Activated CD4-positive, alpha-beta T cell treated with anti-CD3 and anti-CD28 coated beads for 36 hours (primary cell): ENCODE measurements at regions not wholly inside any gene's neighbourhood (a gene's known extent, or its start where the extent isn't known, plus 50 kb on each side); places are given as distances from the start of the nearest gene placed in this dataset.

Experiments used
- ATAC-seq: fragments of 200-7000 bp; cut with Tn5 transposase; one replicate; pipeline ENCODE4 v1.10.0; 2021; ENCODE audit warnings: mild to moderate bottlenecking, moderate library complexity
- CTCF ChIA-PET: fragments of 350-600 bp; sonication (Branson Sonifier 250); formaldehyde crosslinking; loops from one replicate; lab custom pipeline; 2021; ENCODE audit warnings: antibody characterized with exemption; lab: Charles Lee
- POLR2A ChIA-PET: fragments of 350-600 bp; sonication (Branson Sonifier 250); formaldehyde crosslinking; loops from one replicate; lab custom pipeline; 2021; ENCODE audit warnings: antibody characterized with exemption, inconsistent platforms; lab: Charles Lee
- DNase-seq: peaks from one replicate; pipeline ENCODE4 v3.0.0-alpha.2; 2020
- H3K27ac Mint-ChIP-seq: one replicate; pipeline ENCODE4 v1.8.0; 2021; ENCODE audit warnings: mixed read lengths
- H3K27me3 Mint-ChIP-seq: one replicate; pipeline ENCODE4 v1.8.0; 2021; ENCODE audit warnings: mixed read lengths
- H3K36me3 Mint-ChIP-seq: one replicate; pipeline ENCODE4 v1.8.0; 2021; ENCODE audit warnings: low read depth, mixed read lengths
- H3K4me1 Mint-ChIP-seq: one replicate; pipeline ENCODE4 v1.8.0; 2021; ENCODE audit warnings: mixed read lengths
- H3K4me3 Mint-ChIP-seq: one replicate; pipeline ENCODE4 v1.8.0; 2021; ENCODE audit warnings: mild to moderate bottlenecking, moderate library complexity, mixed read lengths
- H3K9me3 Mint-ChIP-seq: one replicate; pipeline ENCODE4 v1.8.0; 2021; ENCODE audit warnings: low read depth, mixed read lengths
- intact Hi-C, 2 experiments: fragments of 100-400 bp; cut with DNase I in 1 of 2; cut with micrococcal nuclease in 1 of 2; formaldehyde crosslinking; loops; one replicate each; pipeline versions ENCODE4 v1.14.2 to v1.15.1; 2022 to 2024; cut with DNase I, micrococcal nuclease

DNA sequence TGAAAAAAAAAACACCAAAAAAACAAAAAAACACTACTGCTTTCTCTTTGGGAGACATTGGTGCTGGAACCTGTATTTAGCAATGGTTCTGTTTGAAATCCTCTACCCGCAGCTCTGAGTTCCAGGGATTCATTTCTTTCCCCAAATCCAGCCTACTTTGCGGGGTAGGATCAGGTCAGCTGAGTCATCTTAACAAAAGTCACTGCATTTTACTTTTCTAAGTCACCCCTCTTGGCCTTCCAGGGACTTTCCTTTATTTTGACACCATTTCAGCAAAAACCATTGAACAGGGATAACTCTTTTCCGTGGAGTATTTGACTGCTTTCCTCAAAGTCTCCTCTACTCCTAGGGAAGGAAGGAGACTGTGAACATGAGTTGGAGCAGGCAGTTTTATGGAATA is 837.6 kb downstream of the MAFB start:
- Mint-ChIP-seq H3K36me3 (no peaks in the 10 kb centered on the region), H3K4me1 (no peaks in the 10 kb centered on the region), H3K27me3 (peaks cover 2% of the 10 kb centered on the region), H3K9me3 (no peaks in the 10 kb centered on the region), H3K27ac (no peak overlapping the region), H3K4me3 (no peak overlapping the region)
- ChIA-PET CTCF (no interaction called here), POLR2A (no interaction called here)
- ATAC-seq = no peak
- intact Hi-C loops = no loop called here
- DNase-seq = no peak

DNA sequence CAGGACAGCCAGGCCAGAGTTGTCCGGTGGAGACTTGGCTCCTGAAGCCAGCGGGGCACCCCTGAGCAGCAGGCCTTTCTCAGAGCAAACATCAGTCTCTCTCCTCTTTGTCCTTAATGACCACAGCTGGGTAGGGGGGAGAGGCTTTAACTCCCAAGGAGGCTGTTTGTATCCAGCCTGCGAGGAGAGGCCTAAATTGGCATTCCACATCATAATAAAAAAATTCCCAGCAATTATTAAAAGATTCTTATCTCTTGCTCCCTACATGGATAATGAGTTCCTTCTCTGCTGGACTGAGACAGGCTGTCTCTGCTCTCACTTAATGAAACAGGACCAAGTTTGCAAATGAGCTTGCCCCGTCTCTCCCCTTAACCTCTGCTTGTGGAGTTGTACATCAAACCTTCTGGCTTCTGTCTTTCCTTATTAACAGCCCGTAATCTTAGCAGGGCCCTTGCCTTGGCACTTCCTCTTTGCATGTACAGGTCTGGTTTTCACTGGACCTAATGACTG is 838.2 kb downstream of the MAFB start:
- H3K4me3 Mint-ChIP-seq = no peak overlapping the region
- H3K9me3 Mint-ChIP-seq = no peaks in the 10 kb centered on the region
- H3K27ac Mint-ChIP-seq = no peak overlapping the region
- POLR2A ChIA-PET = no interaction called here
- ATAC-seq = no peak
- no peaks in the 10 kb centered on the region for H3K4me1 Mint-ChIP-seq
- DNase-seq = no peak
- CTCF ChIA-PET = no interaction called here
- peaks cover 2% of the 10 kb centered on the region for H3K27me3 Mint-ChIP-seq
- H3K36me3 Mint-ChIP-seq = no peaks in the 10 kb centered on the region
- intact Hi-C loops = no loop called here

DNA sequence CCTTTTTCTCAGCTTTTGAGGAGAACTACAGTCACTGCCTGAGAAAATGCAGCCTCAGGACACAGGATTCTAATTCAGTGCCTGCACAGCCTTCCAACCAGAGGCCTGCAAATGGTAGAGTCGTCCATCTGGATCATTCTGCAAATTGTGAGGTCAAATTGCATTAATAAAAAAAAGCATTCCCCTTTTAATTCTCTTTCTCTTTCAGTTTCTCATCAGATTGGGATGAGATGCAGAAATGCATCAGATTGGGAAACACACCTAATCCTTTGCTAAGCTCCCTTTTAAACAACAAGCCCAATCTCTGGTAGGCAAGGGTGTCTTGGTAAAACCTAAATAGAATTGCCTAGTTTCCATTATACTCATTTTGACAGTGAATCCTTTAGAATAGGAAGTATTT is 838.8 kb downstream of the MAFB start:
- no peak overlapping the region for H3K4me3 Mint-ChIP-seq
- no peaks in the 10 kb centered on the region for H3K27me3 Mint-ChIP-seq
- no peaks in the 10 kb centered on the region for H3K9me3 Mint-ChIP-seq
- ChIA-PET POLR2A (no interaction called here), CTCF (no interaction called here)
- no peak overlapping the region for H3K27ac Mint-ChIP-seq
- DNase-seq (no peak), ATAC-seq (no peak)
- no peaks in the 10 kb centered on the region for H3K4me1 Mint-ChIP-seq
- H3K36me3 Mint-ChIP-seq = no peaks in the 10 kb centered on the region
- intact Hi-C loops = no loop called here

DNA sequence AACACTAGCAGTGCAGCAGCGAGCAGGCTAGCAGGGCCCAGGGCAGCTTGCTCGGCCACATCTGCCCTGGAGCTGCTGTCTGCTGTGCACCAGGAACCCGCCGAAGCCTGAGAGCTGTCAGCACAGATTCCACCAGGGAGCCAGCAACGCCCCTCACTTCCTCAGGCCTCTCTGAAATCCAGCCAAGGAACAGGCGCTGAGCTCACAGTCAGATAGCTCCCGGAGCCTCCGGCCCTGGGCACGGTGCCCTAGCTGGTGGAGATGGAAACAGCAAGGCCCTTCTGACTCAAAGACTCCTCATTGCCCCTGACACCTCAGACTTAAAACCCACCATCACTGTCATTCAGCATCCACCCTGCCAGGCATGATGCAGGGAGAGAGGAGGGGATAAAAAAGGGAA is 839.4 kb downstream of the MAFB start:
- H3K36me3 Mint-ChIP-seq = no peaks in the 10 kb centered on the region
- POLR2A ChIA-PET = no interaction called here
- no peaks in the 10 kb centered on the region for H3K4me1 Mint-ChIP-seq

DNA sequence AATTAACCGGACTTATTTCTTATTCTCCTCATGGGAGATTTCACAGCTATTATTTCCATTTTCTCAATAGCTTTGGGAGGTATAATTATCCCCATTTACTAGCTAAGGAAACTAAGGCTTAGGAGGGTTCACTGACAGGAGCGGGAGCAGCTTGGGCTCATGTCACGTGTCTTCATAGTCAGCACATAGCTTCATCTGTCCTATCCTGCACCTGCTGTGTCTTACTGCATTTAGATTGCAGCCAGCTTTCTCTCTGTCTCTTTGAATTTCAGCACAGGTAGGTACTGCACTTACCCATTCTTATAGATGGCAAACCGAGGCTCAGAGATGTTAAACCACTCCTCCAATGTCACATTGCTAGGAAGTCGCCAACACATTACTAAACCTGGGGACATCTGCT is 839.9 kb downstream of the MAFB start:
- CTCF ChIA-PET = no interaction called here
- Mint-ChIP-seq H3K36me3 (no peaks in the 10 kb centered on the region), H3K4me1 (no peaks in the 10 kb centered on the region), H3K27me3 (no peaks in the 10 kb centered on the region), H3K4me3 (no peak overlapping the region), H3K27ac (no peak overlapping the region), H3K9me3 (no peaks in the 10 kb centered on the region)
- POLR2A ChIA-PET = no interaction called here
- intact Hi-C loops = no loop called here
- no peak for ATAC-seq
- DNase-seq = no peak

More for the DNA sequence above, 839.4 kb downstream of the MAFB start:
- CTCF ChIA-PET = no interaction called here
- Mint-ChIP-seq H3K9me3 (no peaks in the 10 kb centered on the region), H3K27ac (no peak overlapping the region), H3K27me3 (no peaks in the 10 kb centered on the region), H3K4me3 (no peak overlapping the region)
- no peak for ATAC-seq
- intact Hi-C loops = no loop called here
- no peak for DNase-seq

DNA sequence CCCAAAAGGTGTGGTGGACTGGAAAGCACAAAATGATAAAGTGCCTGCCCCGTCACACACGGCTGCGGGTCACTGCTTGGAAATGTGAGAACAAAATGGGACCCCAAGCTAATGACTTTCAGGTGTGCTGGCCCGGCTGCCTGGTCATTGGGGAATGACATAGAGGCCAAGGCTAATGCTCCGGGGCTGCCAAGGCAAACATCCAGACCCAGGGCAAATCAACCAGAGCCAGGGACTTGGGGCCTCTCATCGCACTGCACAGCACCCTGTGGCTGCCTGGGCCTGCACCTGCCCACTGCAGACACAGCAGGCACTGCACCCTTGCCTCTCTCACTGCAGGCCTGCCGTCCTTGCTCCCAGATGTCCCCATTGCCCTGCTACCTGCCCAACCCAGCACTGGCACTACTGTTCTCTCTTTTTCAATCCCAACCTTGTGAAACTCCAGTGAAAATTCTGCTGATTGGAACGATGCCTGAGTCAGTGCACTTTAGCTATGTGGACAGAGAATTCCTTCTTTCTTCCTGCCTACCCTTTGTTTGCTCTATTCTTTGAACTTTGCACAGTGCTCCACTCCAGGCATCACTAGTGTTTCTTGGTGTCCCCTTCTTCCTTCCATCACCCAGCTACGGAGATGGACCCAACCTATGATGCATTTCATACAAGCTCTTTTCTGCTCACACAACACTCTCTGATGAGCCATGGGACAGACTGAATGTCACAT is 849.5 kb downstream of the MAFB start:
- no peak for DNase-seq
- ChIA-PET CTCF (no interaction called here), POLR2A (no interaction called here)
- Mint-ChIP-seq H3K36me3 (no peaks in the 10 kb centered on the region), H3K4me3 (no peak overlapping the region), H3K9me3 (no peaks in the 10 kb centered on the region), H3K4me1 (no peaks in the 10 kb centered on the region), H3K27me3 (peaks cover 6% of the 10 kb centered on the region), H3K27ac (no peak overlapping the region)
- ATAC-seq = no peak
- intact Hi-C loops = no loop called here

DNA sequence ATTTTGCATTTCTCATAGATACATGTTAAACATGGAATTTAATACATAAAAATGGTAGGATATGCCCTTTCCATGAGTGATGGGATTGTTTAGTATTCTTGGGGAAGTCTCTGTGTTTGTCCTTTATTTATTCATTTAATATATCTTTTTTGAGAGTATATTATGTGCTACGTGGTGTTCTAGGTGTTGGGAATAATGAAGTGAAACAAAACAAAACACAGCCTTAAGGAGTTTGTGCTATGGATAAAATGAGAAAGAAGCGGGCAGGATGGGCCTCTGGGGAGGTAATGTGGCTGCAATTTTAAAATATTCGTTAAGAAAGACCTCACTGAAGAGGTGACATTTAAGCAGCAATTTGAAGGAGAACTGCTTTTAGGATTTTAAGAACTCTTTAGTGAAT is 851.5 kb downstream of the MAFB start:
- Mint-ChIP-seq H3K9me3 (peaks cover 5% of the 10 kb centered on the region), H3K27ac (no peak overlapping the region), H3K36me3 (no peaks in the 10 kb centered on the region), H3K4me1 (no peaks in the 10 kb centered on the region), H3K4me3 (no peak overlapping the region), H3K27me3 (peaks cover 6% of the 10 kb centered on the region)
- ATAC-seq (no peak), DNase-seq (no peak)
- ChIA-PET CTCF (interaction anchor here (0.6 kb wide), 1 partner anchor 347 kb away, joined by 4 read pairs; no protein-coding TSS in a partner anchor), POLR2A (no interaction called here)
- intact Hi-C loops = no loop called here

DNA sequence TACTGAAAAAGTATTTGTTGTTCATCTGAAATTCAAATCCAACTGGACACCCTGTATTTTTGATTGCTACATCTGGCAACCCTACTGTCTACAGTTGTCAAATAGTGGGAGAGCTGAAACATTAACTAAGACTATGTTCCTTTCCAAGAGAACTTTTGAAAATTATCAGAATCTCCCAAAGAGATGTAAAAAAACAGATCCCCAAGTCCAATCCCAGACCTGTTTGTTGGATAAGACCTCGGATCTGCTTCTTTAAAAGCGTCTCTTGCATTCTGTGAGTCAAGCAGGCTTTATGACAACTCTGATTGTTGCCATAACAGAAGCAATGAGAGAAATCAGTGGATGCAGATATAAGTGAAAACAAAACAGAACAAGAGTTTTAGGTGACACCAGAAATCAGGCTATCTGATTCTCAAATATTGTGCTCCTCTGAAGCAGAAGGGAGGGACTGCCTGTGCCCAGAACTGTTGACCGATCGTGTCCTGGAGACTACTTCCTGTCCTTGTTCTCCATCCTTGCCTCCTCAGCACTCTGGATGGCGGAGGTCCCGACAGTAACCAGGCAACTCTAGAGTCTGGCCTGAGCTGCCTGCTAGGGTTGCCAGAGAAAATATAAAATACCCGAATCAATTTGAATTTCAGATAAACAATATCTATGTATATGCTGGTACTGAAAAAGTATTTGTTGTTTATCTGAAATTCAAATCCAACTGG is 853.8 kb downstream of the MAFB start:
- ChIA-PET POLR2A (no interaction called here), CTCF (no interaction called here)
- no peaks in the 10 kb centered on the region for H3K4me1 Mint-ChIP-seq
- no peak for DNase-seq
- H3K27ac Mint-ChIP-seq = no peak overlapping the region
- H3K27me3 Mint-ChIP-seq = peaks cover 7% of the 10 kb centered on the region
- peaks cover 5% of the 10 kb centered on the region for H3K9me3 Mint-ChIP-seq
- no peak overlapping the region for H3K4me3 Mint-ChIP-seq
- intact Hi-C loops = no loop called here
- H3K36me3 Mint-ChIP-seq = no peaks in the 10 kb centered on the region
- ATAC-seq = no peak

DNA sequence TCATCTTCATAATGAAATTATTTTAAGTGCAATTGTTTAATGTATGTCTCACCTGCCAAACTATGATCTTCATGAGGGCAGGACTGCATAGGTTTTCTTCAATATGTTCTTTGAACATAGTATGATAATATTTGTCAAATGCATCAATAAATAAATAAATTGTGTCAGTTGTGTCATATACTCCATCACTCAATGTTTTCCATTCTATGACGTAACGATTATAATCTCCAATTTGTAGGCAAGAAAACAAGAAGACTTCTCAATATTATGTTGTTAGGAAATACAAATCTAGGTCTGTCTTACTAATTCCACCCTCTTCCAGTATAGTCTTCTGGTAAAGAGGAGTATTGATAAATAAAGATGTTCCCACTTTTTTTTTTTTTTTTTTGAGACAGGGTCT is 858.1 kb downstream of the MAFB start:
- peaks cover 13% of the 10 kb centered on the region for H3K27me3 Mint-ChIP-seq
- H3K27ac Mint-ChIP-seq = no peak overlapping the region
- DNase-seq (no peak), ATAC-seq (no peak)
- H3K4me3 Mint-ChIP-seq = no peak overlapping the region
- H3K4me1 Mint-ChIP-seq = no peaks in the 10 kb centered on the region
- intact Hi-C loops = no loop called here
- H3K36me3 Mint-ChIP-seq = no peaks in the 10 kb centered on the region
- peaks cover 5% of the 10 kb centered on the region for H3K9me3 Mint-ChIP-seq
- POLR2A ChIA-PET = no interaction called here
- CTCF ChIA-PET = no interaction called here

DNA sequence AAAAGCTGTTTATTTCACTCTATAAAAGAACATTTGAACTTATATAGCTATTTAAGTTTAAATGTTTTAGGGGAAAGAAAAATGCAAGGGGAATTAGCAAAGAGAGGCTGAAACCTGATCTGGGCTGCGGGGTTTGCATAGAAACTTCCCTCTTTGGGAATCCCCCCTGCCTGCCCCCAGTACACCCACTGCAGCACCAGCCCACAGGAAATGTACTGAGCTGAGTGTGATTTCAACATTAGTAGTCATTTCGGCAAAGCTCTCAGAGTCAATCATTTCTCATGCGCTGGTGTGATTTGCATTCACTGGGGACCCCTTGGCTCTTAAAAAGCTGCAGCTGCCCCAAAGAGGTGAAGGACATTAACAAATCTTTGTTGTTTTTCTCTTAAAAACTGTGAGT is 859.4 kb downstream of the MAFB start:
- intact Hi-C loops = no loop called here
- ChIA-PET CTCF (interaction anchor here (0.6 kb wide), 2 partner anchors 270 to 1114 kb away, joined by 3 read pairs; no protein-coding TSS in a partner anchor), POLR2A (interaction anchor here (0.7 kb wide), 1 partner anchor 354 kb away, joined by 3 read pairs; no protein-coding TSS in a partner anchor)
- peaks cover 5% of the 10 kb centered on the region for H3K9me3 Mint-ChIP-seq
- H3K4me1 Mint-ChIP-seq = no peaks in the 10 kb centered on the region
- no peaks in the 10 kb centered on the region for H3K36me3 Mint-ChIP-seq
- no peak for ATAC-seq
- H3K27me3 Mint-ChIP-seq = peaks cover 13% of the 10 kb centered on the region
- H3K4me3 Mint-ChIP-seq = no peak overlapping the region
- DNase-seq = peak; percentile 30
- no peak overlapping the region for H3K27ac Mint-ChIP-seq

DNA sequence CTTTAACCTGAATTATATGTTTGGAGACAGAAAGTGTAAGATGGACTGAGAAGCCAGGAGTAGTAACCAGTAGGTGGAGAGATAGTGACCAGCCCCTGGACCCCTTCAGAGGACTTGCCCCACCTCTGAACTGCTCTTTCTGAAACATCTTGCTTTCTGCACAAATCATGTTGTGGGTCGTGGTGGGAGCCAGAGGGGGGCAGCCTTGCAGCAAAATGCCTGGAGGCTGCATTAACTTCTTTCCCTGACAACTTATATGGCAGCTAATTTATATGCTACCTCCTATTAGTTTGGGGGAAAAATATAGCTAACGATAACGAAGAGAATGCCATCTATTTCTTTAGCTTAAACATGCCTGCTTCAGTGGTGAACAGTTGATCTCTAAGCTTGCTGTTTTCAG is 859.8 kb downstream of the MAFB start:
- Mint-ChIP-seq H3K27ac (no peak overlapping the region), H3K36me3 (no peaks in the 10 kb centered on the region), H3K4me1 (no peaks in the 10 kb centered on the region), H3K9me3 (peaks cover 5% of the 10 kb centered on the region), H3K4me3 (no peak overlapping the region), H3K27me3 (peaks cover 13% of the 10 kb centered on the region)
- intact Hi-C loops = no loop called here
- CTCF ChIA-PET = interaction anchor here (0.6 kb wide), 1 partner anchor 269 kb away, joined by 3 read pairs; no protein-coding TSS in a partner anchor
- DNase-seq = no peak
- no peak for ATAC-seq
- POLR2A ChIA-PET = no interaction called here

DNA sequence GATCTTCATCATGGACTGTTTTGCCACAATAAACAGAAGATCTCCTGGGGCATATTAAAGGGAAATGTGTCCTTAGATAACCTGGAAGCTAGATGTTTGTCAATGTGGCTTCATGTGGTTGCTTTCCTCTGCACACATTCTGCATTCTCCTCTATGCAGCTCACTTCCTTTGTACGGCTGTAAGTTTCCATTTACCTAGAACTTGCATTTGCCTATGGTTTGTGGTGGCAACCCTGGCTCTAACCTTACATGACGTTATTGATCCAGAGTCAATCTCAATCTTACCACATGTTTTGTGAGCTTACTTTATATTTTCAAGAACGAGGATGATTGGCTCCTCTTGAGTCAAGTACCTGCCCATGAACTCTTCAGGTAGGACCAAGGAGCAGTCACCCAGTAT is 863.1 kb downstream of the MAFB start:
- Mint-ChIP-seq H3K27me3 (peaks cover 16% of the 10 kb centered on the region), H3K4me3 (no peak overlapping the region), H3K36me3 (no peaks in the 10 kb centered on the region), H3K4me1 (no peaks in the 10 kb centered on the region), H3K27ac (no peak overlapping the region), H3K9me3 (no peaks in the 10 kb centered on the region)
- ChIA-PET POLR2A (no interaction called here), CTCF (no interaction called here)
- ATAC-seq = no peak
- no peak for DNase-seq
- intact Hi-C loops = no loop called here
